GM18505 (cell line): ENCODE measurements at regions not wholly inside any gene's neighbourhood (a gene's known extent, or its start where the extent isn't known, plus 50 kb on each side); places are given as distances from the start of the nearest gene placed in this dataset.

Experiments
- ATAC-seq: cut with Tn5 transposase; IDR thresholded peaks from one replicate; pipeline ENCODE4 v1.9.1; 2021; ENCODE audit not compliant: unreplicated experiment
- POLR2A ChIP-seq: IDR thresholded peaks from 4 replicates; pipeline ENCODE4 v1.6.1; 2011; ENCODE audit warnings: borderline replicate concordance; ENCODE audit not compliant: insufficient read depth, insufficient read length; ENCODE audit errors: extremely low read depth

DNA sequence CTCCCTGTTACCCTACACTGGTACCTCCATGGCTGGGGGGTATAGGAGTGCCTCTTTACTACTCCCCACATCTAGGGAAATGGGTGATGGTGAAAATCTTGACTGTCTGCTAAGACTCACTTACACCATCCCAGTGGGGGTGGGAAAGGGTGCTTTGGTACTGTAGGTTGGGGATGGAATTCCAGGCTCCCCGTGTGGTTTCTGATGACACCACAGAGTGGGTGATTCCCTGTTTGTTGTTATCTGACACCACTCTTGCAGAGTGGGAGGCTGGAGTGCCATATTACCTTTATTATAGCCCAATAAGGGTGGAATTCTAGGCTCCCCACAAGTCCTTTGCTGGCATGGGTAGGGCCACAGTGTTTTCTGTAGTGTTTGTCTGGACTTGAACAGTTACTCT lies 264.6 kb upstream of the MAN1A1 start:
- no peak for ATAC-seq
- TF ChIP-seq POLR2A, result no peak

DNA sequence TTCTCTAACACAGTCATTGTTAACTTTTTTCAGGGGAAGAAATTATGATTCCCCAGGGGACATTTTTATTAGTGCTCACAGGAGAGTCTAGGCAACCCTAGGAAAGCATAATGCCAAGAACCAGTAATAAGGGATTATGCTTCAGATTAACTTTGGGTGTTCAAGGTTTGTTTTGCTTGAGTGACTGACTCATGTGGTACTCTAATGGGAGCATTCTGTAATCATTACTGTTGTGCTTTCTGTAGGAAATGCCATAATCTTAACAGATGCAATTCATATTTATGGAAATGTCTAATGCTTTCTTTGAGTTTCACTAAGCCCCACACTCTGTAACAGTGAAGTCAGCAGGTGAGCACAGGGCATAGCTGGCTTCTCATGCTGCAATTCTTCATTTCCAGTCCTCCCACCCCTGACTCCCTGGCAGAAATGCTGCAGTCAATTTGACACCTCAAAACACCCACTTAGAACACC lies 263.4 kb upstream of the MAN1A1 start:
- ATAC-seq, result no peak
- TF ChIP-seq POLR2A, result no peak

DNA sequence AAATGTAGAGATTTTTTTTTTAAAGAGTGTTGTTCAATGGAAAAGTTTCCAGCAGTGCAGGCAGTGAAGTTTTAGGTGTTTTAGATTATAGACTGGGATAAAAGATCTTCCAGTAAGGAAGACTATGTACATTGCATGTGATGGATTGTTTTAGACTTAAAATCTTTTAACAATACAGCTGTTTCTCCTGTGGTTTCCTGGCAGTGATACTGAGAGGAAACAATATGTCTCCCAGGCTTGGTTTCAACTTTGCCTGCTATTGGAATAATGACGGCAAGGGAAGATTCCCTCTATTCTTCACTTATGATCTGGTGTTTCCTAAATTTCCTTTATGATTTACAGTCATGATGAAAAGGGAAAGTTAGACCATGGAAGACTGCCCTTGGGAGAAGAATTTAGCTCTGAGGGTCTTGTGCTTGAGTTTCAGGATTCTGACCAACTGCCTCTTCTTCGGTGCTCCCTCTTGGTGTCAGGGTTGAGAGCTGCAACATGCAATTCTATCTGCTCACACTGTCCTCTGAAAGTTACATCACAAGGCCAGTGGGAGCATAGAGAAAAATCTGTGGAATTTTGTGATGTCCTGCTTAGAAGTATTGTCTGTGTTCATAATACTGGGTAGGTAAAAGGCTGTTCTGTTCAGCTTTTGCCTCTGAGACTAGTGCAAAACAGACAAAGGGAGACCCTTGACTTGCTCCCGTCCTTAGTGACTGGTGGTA lies 262.8 kb upstream of the MAN1A1 start:
- no peak for ATAC-seq

GRCh38 chr6:119610754-119611153 lies 261.2 kb upstream of the MAN1A1 start:
- TF ChIP-seq POLR2A, result no peak

More for the DNA sequence above, 262.8 kb upstream of the MAN1A1 start:
- no peak for TF ChIP-seq POLR2A

DNA sequence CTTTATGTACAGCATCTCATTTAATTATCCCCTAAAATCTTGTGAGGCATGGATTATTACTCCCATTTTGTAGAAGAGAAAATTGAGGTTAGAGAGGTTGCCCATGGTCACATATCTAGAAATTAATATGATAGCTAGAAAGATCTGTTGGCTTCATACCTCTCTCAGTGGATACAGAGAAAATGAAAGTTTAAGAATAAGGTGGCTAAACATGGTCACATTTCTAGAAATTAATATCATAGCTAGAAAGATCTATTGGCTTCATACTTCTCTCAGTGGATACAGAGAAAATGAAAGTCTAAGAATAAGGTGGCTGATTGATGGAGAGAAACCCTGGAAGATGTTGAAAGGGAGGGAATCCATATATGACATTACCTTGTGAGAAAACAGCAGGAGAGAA lies 260.7 kb upstream of the MAN1A1 start:
- no peak for ATAC-seq

More at GRCh38 chr6:119610754-119611153, 261.2 kb upstream of the MAN1A1 start:
- no peak for ATAC-seq

DNA sequence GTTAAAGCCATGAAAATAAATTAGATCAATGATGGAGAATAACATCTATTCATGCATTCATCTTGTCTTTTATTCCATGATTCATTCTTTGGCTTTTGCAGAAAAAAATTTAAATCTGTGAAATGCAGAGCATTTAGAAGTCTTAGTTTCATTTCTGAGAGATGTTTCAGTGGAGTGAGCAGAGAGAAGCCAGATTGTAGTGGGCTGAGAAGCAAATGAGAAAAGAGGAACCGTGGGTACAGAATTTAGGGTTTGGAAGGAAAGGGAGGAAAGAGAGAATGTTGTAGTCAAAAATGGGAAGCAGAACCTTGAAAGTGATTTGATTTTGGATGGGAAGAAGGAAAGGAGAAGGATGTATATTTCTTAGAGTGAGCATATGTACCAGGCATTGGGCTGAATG lies 260.3 kb upstream of the MAN1A1 start:
- no peak for ATAC-seq
- TF ChIP-seq POLR2A, result no peak

More for the DNA sequence above, 260.7 kb upstream of the MAN1A1 start:
- TF ChIP-seq POLR2A, result no peak

DNA sequence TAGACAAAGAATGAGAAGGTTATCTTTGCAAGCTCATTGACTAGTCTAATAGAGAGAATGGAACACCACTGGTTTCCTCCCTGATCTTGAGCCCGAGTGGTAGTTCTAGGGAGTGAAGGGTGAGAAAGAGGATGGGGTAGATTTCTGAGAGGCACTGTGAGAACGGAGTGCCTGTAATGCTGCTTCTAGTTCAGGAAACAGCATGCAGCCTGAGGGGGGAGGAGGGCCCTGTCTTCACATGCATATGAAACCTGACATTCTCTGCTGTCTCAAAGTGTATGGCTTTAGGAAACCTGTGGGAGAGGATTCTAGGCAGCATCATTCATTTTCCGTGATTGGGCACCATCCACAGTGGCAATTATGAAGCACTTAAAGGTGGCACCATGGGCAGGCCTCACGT lies 259.4 kb upstream of the MAN1A1 start:
- no peak for TF ChIP-seq POLR2A
- no peak for ATAC-seq

- no peak for ATAC-seq
- TF ChIP-seq POLR2A, result no peak
Observed at GRCh38 chr6:119604124-119604523, 254.6 kb upstream of the MAN1A1 start.

GRCh38 chr6:119603501-119603900 lies 253.9 kb upstream of the MAN1A1 start:
- no peak for TF ChIP-seq POLR2A
- no peak for ATAC-seq

DNA sequence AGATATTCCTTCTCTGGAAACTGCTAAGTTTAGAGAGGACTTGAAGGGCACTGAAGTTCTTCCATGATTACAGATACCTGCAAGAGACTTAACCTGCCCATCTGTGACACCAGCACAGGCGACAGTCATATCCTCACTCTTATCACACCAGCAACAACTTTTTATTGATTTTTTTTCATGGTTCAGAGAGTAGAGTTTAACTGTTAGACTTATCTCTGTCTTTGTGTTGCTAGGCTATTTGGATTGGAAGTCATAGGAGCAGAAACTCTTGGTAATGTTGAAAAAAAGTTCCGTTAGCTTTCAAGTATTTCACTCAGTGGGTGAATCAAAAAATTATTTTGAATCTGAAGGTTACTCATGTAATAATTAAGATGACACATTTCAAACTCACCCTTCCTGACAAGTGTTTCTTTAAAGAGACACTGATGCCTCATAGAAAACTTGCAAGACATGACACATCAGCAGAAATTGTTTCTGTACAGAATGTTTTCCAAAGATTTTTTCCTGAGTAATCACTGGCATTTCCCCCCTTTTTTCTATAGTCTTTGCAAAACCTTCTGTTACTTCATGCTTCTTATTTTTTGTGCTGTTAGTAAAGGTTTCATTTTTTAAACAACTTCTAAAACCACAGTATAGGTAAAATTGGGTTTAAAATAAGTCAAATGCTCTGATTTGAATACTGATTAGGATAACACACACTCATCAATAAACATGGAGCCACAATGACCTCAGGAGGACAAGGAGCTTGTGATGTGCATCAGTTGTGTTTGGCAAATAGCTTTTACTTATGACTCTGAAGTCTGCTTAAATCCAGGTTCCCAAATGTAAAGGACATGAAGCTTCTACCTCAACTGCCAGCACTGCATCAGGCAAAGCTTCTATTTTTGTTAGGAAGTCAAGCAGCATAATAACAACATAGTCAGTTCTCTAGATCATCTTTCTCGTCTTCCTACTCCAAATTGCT lies 252.9 kb upstream of the MAN1A1 start:
- ATAC-seq, result no peak
- no peak for TF ChIP-seq POLR2A

DNA sequence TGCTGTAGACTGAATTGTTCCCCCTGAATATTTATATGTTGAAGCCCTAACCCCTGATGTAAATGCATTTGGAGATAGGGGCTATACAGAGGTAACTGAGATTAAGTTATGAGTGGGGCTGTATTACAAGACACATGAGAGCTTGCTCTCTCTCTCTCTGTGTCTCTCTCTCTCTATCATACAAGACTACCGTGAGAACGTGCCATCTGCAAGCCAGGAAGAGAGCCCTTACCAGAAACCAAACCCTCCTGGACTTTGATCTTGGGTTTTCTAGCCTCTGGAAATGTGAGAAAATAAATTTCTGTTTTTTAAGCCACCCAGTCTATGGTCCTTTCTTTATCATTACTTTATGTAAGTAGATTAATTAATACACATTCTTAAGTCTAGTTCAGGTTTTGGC lies 249.3 kb upstream of the MAN1A1 start:
- TF ChIP-seq POLR2A, result no peak
- ATAC-seq, result no peak

DNA sequence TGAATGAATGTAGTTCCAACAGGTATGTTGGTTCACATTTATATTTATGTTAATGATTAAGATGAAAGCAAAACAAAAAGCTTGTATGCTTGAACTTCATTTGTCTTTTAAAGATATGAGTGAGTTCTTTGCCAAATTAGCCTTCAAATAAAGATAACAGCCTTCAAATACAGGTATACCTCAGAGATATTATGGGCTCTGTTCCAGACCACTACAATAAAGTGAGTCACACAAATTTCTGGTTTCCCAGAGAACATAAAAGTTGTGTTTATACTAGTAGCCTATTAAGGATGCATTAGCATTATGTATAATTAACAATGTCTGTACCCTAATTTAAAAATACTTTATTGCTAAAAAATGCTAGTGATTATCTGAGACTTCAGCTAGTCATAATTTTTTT lies 245.3 kb upstream of the MAN1A1 start:
- TF ChIP-seq POLR2A, result no peak
- no peak for ATAC-seq

DNA sequence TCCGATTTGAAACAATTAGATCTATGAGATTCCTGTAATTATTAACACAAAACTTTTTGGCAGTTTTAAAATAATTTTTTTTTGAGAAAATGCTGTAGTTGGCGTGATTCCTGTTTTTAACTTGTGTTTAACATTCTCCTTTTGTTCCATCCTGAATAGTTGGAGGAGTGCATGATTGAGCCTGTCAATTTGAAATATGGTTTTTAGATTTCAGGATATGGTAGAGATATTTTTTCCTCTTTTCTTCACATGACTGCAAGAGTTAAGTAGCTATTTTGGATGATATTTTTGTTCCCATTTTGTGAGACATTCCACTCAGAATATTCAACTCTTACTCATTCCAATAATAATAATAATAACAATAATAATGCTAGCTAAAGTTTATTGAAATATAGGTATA lies 241.7 kb upstream of the MAN1A1 start:
- ATAC-seq, result no peak
- no peak for TF ChIP-seq POLR2A

DNA sequence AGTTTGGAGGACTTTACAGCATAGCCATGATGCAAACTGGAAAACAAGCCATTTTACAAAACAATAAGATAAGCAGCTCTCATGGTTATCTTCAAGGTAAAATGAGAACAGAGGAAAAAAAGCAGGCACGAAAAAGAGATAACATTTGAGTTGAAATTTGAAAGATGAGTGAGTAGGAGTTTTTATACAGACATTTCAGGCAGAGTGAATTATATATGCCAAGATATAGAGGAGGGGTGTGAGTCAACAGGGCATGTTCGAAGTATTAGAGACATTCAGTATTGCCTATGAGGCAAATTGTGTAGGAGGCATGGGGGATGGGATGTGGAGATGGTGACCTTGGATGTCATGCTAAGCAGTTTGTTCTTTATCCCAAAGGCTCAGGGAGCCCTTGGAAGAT lies 240.5 kb upstream of the MAN1A1 start:
- no peak for ATAC-seq
- TF ChIP-seq POLR2A, result no peak
